PFSK-1 (cell line): ENCODE measurements at regions not wholly inside any gene's neighbourhood (a gene's known extent, or its start where the extent isn't known, plus 50 kb on each side); places are given as distances from the start of the nearest gene placed in this dataset.

Experiments
- FOXP2 ChIP-seq: optimal IDR thresholded peaks from 2 replicates; pipeline ENCODE3; 2011; ENCODE audit warnings: borderline replicate concordance, control low read depth, inconsistent platforms; ENCODE audit not compliant: insufficient read depth; ENCODE audit errors: extremely low read length, extremely low read depth
- POLR2AphosphoS5 ChIP-seq: IDR thresholded peaks from 2 replicates; pipeline ENCODE4 v1.6.1; 2012; ENCODE audit warnings: low read depth, mild to moderate bottlenecking, control low read depth, low read length, moderate library complexity
- REST ChIP-seq, 2 experiments: IDR thresholded peaks; 2 replicates each; pipeline versions ENCODE4 v1.6.1 to v1.8.0; 2011 to 2012; ENCODE audit warnings: low read depth in 2 of 2, low read length in 2 of 2, control low read depth in 1 of 2, inconsistent platforms in 1 of 2, mild to moderate bottlenecking in 1 of 2, moderate library complexity in 1 of 2; ENCODE audit not compliant: insufficient read depth in 1 of 2
- SIN3A ChIP-seq: IDR thresholded peaks from 2 replicates; pipeline ENCODE4 v1.6.1; 2012; ENCODE audit warnings: mild to moderate bottlenecking, low read length, moderate library complexity, borderline replicate concordance; ENCODE audit not compliant: insufficient read depth
- TAF1 ChIP-seq: IDR thresholded peaks from 2 replicates; pipeline ENCODE4 v1.6.1; 2012; ENCODE audit warnings: low read length, control low read depth, borderline replicate concordance; ENCODE audit not compliant: insufficient read depth

GRCh38 chr12:42871816-42872215 lies 282.3 kb upstream of the PRICKLE1 start:
- TF ChIP-seq REST (IDR thresholded peaks at IDR 0.05; ENCODE audit: insufficient read depth in 1 of 2, low read depth in 2 of 2, low read length in 2 of 2), result no peak
- TF ChIP-seq SIN3A, result no peak
- TF ChIP-seq POLR2AphosphoS5, result no peak
- no peak for TF ChIP-seq TAF1
- no peak for TF ChIP-seq FOXP2

GRCh38 chr12:42868291-42868690 lies 278.7 kb upstream of the PRICKLE1 start:
- TF ChIP-seq REST (IDR thresholded peaks at IDR 0.05; ENCODE audit: insufficient read depth in 1 of 2, low read depth in 2 of 2, low read length in 2 of 2) (no peak), FOXP2 (no peak), SIN3A (no peak), TAF1 (no peak), POLR2AphosphoS5 (no peak)

- no peak for TF ChIP-seq POLR2AphosphoS5
- TF ChIP-seq FOXP2, result no peak
- TF ChIP-seq REST (IDR thresholded peaks at IDR 0.05; ENCODE audit: insufficient read depth in 1 of 2, low read depth in 2 of 2, low read length in 2 of 2), result no peak
- no peak for TF ChIP-seq TAF1
- no peak for TF ChIP-seq SIN3A
Observed at GRCh38 chr12:42865282-42865681, 275.7 kb upstream of the PRICKLE1 start.

DNA sequence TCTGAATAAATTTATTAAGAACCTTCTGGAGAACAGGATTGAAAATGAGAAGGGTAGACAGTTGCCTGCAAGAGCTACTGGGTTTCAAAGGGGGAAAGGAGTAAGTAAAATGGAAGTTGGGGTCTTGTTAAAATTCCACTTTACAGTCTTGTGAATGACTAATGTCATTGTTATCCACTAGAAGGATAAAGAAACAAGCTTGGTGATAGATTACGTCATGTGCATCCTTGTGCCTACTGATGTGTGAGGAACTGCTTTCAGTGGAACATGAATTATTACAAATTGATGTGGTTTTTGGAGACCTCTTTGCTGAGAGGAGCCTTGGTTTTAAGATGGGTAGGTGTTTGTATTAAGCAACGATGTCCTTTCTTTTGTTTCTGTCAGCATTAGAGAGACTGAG lies 272.5 kb upstream of the PRICKLE1 start:
- TF ChIP-seq TAF1, result no peak
- no peak for TF ChIP-seq FOXP2
- no peak for TF ChIP-seq REST (IDR thresholded peaks at IDR 0.05; ENCODE audit: insufficient read depth in 1 of 2, low read depth in 2 of 2, low read length in 2 of 2)

GRCh38 chr12:42859612-42860011 lies 270.1 kb upstream of the PRICKLE1 start:
- TF ChIP-seq FOXP2 (no peak), REST (IDR thresholded peaks at IDR 0.05; ENCODE audit: insufficient read depth in 1 of 2, low read depth in 2 of 2, low read length in 2 of 2) (no peak), POLR2AphosphoS5 (no peak), TAF1 (no peak), SIN3A (no peak)
